CD4-positive, alpha-beta T cell treated with Interferon gamma for 1 hour (primary cell): ENCODE measurements at regions not wholly inside any gene's neighbourhood (a gene's known extent, or its start where the extent isn't known, plus 50 kb on each side); places are given as distances from the start of the nearest gene placed in this dataset.

Experiments used
- DNase-seq: peaks from one replicate; pipeline ENCODE4 v3.0.0-alpha.2; 2020

GRCh38 chr7:128168667-128169210, 72.3 kb upstream of the LEP start:
- DNase-seq = no peak

DNA sequence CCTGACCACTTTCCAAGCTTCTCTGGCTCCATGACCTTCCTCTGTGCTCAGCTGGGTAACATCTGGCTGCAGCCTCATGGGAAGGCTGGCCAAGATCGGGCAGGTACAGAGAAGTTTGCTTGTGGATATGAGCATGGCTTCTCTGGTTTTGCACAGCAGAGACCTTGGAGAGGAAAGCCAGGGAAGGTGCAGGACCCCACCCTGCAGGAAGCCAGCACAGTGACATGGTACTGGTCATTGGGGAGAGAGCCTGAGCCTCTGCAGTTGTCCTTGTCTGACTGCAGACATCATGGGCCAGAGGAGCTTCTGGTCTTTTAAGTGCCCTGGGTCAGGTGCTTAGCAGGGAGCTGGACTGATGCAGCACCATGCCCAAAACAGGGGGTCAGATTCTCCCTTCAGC, 70.6 kb upstream of the LEP start:
- DNase-seq = no peak

- no peak for DNase-seq
These were observed 69.6 kb upstream of the LEP start for GRCh38 chr7:128171342-128171918.

DNA sequence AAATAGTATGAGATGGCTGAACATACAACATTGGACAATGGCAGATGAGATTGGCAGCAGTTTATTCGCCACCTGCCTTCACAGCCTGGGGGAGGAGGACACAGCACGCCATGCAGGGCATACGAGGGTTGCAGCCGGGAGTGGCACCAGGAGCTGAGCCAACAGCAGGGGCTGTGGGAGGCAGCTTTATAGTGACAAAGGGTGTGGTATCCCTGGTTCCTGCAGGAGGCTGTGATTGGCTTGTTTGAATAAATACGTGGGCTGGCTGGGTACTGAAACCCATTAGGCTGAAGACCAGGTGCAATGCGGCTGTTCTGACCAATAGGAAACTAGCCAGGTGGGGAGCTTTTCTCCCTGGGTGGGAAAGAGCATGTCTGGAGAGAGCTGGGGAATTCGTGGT, 68.9 kb upstream of the LEP start:
- no peak for DNase-seq

DNA sequence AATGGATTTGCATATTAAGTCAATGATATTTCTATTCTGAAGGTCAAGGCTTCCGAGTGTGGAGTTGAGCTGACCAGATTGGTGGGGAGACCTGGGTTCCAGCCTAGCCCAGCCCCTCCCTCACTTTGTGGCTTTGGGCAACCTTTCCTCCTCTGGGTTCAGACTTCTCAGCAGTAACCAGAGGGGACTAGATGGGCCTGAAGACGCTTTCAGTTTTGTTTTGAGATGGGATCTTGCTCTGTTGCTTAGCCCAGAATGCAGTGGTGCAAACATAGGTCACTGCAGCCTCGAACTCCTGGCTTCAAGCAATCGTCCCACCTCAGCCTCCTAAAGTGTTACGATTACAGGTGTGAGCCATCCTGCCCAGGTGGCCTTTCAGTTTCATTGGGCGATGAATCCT, 68.1 kb upstream of the LEP start:
- DNase-seq = no peak

DNA sequence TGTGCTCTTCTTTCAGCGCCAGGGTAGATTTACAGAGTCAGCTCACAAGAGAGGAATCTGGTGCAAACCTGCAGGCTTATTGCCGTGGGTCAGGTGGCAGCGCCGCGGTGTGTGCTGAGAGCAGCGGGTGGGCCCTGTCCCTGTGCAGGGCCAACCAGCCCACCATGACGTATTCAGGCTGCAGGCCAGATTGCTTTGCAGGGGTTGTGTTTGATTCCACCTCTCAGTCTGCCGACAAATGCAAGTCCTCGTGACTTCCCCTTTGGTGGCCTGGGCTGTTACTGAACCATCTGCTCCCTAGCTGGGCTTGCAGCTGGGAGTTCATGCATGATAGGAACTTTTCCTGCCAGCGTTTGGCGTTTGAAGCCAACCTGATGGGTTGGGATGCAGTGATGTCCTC, 66.7 kb upstream of the LEP start:
- no peak for DNase-seq

- no peak for DNase-seq
These were observed 64.4 kb upstream of the LEP start for GRCh38 chr7:128176696-128177095.

- DNase-seq = no peak
These were observed 63.1 kb upstream of the LEP start for GRCh38 chr7:128177768-128178550.

DNA sequence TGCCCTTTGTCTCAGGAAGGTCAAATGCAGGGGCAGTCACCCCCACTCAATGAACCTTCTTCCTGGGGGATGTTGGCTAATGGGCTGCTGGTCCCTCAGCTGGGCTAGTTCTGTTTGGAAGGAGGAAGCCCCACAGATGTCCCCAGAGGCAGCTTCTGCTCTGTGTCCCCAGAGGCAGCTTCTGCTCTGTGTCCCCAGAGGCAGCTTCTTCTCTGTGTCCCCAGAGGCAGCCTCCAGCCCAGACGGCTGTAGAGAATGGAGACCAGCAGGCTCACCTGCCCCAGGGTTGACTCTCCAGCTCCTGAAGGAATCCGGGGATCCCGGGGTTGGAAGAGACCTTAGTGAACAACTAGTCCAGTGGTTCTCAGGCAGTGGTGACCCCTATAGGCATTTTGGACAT, 62.5 kb upstream of the LEP start:
- peak; percentile 36 for DNase-seq

GRCh38 chr7:128188396-128189230, 52.5 kb upstream of the LEP start:
- no peak for DNase-seq

DNA sequence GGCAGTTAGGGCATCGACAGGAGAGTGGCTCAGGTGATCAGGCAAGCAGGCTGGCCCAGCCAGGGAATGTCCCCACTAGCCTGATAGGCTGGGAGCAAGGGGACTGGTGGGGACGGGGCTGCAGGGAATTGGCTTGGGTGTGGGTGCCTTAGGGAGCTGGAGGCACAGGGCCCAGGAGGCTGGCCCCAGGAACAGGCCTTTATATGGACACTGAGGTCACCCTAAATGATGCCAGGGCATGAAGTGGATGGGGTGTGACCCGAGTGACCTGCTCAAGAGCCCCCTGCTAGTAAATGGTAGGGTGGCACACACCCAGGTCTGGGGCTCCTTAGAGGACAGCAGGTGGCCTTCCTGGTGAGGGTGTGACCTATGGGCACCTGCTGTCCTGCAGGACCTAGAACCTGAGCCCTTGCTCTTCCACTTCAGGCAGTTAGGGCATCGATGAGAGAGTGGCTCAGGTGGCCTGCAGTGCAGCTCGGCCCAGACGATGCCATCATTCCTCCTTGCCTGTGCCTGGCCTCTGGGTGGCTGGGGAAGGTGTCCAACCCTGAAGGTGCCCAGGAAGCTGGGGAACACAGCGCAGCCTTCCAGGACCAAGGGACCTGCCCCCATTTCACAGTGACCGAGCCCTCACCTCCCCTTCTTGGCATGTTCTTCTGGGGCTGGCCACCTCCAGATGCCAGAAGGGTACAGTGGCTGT, 51.7 kb upstream of the LEP start:
- no peak for DNase-seq

DNA sequence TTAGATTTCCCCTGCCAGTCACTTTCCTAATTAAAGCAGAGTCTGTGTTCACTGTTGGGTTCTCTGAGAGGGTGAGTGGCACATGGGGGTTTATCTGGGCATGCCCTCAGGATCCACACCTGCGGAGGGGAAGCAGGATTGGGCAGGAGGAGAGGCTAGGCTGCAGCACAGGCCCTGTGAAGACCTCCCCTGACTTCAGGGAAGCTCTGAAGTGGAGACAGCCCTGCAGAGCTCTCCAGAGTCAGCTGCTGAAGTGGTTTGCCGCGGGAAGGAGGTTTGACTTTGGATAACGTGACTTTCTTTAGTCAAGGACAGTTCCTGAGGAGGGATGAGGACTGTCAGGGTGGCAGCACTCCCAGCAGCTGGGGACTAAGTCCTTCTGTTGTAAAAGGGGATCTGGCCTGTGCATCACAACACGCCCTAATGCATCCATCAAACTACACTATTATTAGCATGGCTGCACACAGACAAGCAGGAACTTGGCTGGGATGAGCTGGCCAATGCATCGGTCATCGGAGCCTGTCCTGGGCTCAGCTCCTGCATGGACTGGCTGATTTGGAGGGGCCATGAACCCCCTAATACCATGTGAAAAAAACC, 50.9 kb upstream of the LEP start:
- DNase-seq = no peak

- no peak for DNase-seq
These were observed 49.8 kb upstream of the LEP start for GRCh38 chr7:128191136-128191844.
